ENCODE measurements at regions not wholly inside any gene's neighbourhood (a gene's known extent, or its start where the extent isn't known, plus 50 kb on each side); places are given as distances from the start of the nearest gene placed in this dataset.

GRCh38 chr15:91635641-91636040 is 217.9 kb upstream of the SLCO3A1 start (continued):
- no peak for TF ChIP-seq ARID4B (CRISPR knock-in tag; IDR thresholded peaks at IDR 0.05)
- no peak for TF ChIP-seq ZNF324 (CRISPR knock-in tag; IDR thresholded peaks at IDR 0.05)
- TF ChIP-seq RUNX1 (IDR thresholded peaks at IDR 0.05; ENCODE audit: low read depth) = no peak
- no peak for TF ChIP-seq ZNF354B (CRISPR knock-in tag; IDR thresholded peaks at IDR 0.05)

- peak in 1 of 4 experiments; percentile 14 for DNase-seq (ENCODE audit: extremely low read depth in 1 of 4, low spot score in 3 of 4)
- Histone ChIP-seq H3K36me3 (ENCODE audit: control insufficient read depth, insufficient read depth, low read length) (no peaks in the 10 kb centered on the region), H2AFZ (ENCODE audit: low read depth, low read length) (no peak overlapping the region), H4K20me1 (replicated peaks; ENCODE audit: control insufficient read depth, insufficient read depth, low read length) (no peaks in the 10 kb centered on the region), H3K79me2 (ENCODE audit: control insufficient read depth, insufficient read depth, low read length) (no peaks in the 10 kb centered on the region), H3K9me3 (replicated peaks; ENCODE audit: control insufficient read depth, insufficient read depth, low read depth, low read length) (no peaks in the 10 kb centered on the region), H3K27me3 (ENCODE audit: control insufficient read depth in 2 of 2, insufficient read depth in 2 of 2, low read length in 2 of 2) (no peaks in the 10 kb centered on the region), H3K4me3 (no peak overlapping the region), H3K27ac (ENCODE audit: extremely low read depth, low read depth, low read length) (no peak overlapping the region), H3K9ac (ENCODE audit: insufficient read depth in 1 of 2, low read depth in 2 of 2, low read length in 2 of 2) (no peak overlapping the region), H3K4me1 (replicated peaks in 1 of 2; ENCODE audit: control insufficient read depth in 2 of 2, insufficient read depth in 2 of 2, low read length in 2 of 2) (no peaks in the 10 kb centered on the region), H3K9me1 (ENCODE audit: control insufficient read depth, insufficient read depth, low read length) (no peaks in the 10 kb centered on the region), H3K4me2 (ENCODE audit: insufficient read depth, low read length) (no peak overlapping the region)
- no TSS peak for BruUV-seq (replicated peaks)
- no peak for ATAC-seq
- FAIRE-seq = no peak
- WGBS (ENCODE audit: insufficient coverage, low coverage, missing lambda C conversion rate) = 3% methylated on average over 2 of the region's 2 CpGs
- intact Hi-C loops (cut with micrococcal nuclease) (no loop called here), in situ Hi-C loops (cut with MboI) (no loop called here)
- CTCF ChIA-PET (ENCODE audit: low intra/inter-chr PET ratio) = no interaction called here
- TF ChIP-seq NFYB (IDR thresholded peaks at IDR 0.05; ENCODE audit: extremely low read depth, insufficient read length) (peak; percentile 71), TAF1 (IDR thresholded peaks at IDR 0.05; ENCODE audit: control insufficient read depth, extremely low read depth, insufficient read depth, low read length, severe bottlenecking) (no peak)
- POLR2A ChIA-PET = no interaction called here
Measured at GRCh38 chr15:91649016-91649415, 204.5 kb upstream of the SLCO3A1 start.
